ENCODE measurements at regions not wholly inside any gene's neighbourhood (a gene's known extent, or its start where the extent isn't known, plus 50 kb on each side); places are given as distances from the start of the nearest gene placed in this dataset.

DNA sequence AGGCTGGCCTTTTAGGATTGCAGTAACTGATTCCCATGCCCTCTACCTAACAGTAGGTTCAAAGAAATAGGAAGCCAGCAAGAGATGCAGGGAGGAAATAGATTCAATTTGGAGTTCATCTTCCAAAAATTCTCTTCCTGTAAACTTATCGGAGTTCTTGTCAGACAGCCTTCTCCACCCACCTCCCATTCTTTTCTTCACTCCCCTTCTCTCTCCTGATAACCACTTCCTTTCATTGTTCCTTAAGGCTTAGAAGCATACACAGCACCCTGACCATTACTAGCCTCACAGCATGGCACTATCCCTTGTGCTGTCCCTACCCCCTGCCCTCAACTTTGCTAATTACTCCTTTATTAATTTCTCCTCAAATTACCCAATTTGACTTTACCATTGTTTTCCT is 130.4 kb upstream of the ADAMTS9 start:
- intact Hi-C loops (cut with DNase I): no loop called here
- DNase-seq (ENCODE audit: low spot score) (no peak), ATAC-seq (no peak)

DNA sequence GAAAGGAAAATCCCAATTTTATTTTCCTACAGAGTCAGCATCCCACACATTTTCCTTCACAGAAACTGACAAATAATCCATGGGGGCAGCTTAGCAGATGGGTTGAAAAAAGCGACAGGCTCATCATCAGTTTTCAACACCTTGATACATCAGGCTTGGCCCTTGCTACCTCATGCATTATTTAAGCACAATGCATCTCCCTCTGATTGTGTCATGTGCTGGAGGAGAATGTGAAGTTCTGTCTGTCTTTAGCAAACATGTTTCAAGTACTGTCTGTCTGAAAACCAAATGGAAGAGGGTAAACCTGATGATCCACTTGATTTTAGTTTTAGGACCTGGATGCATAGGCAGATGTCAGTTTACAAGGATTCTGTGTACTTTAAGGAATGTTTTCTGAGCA is 128.6 kb upstream of the ADAMTS9 start:
- DNase-seq (ENCODE audit: low spot score) (no peak), ATAC-seq (no peak)
- intact Hi-C loops (cut with DNase I): no loop called here

DNA sequence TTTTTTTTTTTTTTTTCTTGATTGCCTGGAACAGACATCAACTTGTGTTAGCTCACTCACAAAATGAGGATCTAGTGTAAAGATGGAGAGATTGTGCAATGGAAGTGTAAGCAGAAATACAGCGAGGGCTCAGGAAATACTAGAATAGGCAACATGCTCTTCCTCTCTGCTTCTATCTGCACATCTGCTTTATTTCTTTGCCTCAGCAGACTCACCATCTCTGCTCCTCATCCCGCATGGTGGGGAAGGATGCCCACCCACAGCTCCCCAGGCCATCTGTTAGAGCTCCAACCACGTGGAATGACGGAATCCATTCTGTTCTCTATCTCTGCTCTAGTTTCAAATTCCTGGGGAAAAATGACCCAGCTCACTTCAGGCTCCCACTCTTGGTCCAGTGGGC is 128.0 kb upstream of the ADAMTS9 start:
- ATAC-seq: peak; percentile 48

DNA sequence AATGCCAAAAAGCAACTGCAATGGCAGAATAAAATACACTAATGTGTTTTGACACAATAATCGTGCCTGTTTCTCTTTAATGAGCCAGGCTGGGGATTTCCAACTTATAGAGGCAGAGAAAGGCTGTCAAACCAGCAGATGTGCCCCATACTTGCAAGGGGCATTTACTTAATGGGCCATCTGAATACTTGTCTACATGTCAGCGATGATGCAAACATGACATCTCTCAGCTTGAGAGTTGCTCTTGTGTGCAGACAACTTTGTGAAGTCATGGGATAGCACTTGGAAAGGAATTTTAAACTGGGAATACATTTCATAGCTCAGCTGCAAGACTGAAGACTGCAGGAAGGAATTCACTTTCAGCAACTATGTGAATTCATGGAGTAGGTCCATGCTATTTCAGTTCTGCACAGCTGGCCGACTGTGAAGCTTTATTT is 127.4 kb upstream of the ADAMTS9 start:
- intact Hi-C loops (cut with DNase I): no loop called here
- DNase-seq (ENCODE audit: low spot score) (no peak), ATAC-seq (peak; percentile 80)

More for the DNA sequence above, 128.0 kb upstream of the ADAMTS9 start:
- no peak for DNase-seq (ENCODE audit: low spot score)
- intact Hi-C loops (cut with DNase I): no loop called here

DNA sequence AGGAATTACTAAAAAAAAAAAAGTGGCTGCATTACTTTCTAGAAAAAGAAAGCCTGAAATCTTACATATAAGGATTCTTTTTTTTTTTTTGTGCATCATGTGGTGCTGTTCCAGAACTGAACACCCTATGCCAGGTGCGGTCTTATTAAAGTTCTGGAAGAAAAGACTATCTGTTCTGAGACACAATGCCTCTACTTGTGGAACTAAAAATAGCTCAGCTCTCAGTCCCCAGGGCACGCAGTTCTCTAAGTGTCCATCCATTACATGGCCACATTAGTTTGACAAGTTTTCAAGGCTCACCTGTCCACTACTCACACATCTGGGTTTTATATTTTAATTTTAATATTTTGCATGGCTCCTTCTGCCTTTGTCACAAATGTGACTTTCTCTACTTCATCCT is 126.6 kb upstream of the ADAMTS9 start:
- peak; percentile 60 for ATAC-seq
- intact Hi-C loops (cut with DNase I): no loop called here
- no peak for DNase-seq (ENCODE audit: low spot score)

DNA sequence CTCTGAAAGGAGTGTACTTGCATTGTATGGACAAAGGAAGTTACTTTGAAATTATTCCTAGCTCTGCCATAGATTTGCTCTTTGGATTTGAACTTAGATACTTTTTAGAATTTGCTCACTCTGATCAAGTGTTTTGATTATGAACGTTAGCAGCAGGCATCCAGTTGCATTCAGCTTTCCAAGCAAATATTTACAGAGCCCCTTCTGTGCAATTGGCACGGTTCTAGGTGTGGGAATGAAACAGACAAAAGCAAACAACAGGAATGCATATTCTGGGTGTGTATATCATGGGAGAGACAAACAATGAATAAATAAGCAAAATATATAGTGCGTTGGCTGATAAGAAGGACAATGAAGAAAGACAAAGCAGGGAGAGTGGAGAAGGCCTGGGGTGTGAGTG is 125.5 kb upstream of the ADAMTS9 start:
- no peak for DNase-seq (ENCODE audit: low spot score)
- intact Hi-C loops (cut with DNase I): no loop called here
- ATAC-seq: no peak

DNA sequence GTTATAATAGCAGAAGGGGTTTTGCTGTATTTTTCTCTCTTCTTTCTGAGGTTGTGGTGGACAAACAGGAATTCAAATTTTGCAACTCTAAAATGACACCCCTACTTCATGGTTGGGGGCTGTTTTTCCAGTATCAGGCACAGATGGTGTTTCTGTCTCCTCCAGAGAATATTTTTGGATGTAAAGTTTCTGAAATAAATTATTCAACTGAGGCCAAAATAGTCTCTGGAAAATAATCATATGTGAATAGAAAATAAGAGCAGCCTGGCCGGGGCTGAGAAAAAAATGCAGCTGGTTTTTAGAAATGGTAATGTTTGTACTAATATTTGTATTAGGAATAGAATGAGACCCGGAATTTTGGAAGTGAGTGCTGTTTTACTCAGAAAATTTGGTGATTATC is 121.3 kb upstream of the ADAMTS9 start:
- intact Hi-C loops (cut with DNase I): no loop called here
- no peak for ATAC-seq
- no peak for DNase-seq (ENCODE audit: low spot score)

DNA sequence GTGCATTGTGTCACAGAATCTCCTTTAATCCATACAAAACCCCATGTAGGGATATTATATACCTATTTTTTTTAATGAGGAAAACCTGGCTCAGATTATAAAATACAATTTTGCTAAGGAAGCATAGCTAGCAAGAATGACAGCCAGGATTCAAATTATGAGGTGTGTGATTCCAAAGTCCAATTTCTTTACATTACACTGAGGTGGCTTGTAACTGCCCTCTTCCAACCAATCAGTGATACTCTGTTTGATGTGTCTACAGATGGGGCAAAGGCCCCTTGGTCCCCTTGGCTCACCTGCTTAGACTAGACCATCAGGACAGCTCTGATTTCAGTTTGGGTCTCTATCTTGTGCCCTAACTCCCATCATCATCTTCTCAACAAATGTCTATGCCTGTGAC is 120.3 kb upstream of the ADAMTS9 start:
- DNase-seq (ENCODE audit: low spot score): no peak
- intact Hi-C loops (cut with DNase I): no loop called here
- no peak for ATAC-seq

DNA sequence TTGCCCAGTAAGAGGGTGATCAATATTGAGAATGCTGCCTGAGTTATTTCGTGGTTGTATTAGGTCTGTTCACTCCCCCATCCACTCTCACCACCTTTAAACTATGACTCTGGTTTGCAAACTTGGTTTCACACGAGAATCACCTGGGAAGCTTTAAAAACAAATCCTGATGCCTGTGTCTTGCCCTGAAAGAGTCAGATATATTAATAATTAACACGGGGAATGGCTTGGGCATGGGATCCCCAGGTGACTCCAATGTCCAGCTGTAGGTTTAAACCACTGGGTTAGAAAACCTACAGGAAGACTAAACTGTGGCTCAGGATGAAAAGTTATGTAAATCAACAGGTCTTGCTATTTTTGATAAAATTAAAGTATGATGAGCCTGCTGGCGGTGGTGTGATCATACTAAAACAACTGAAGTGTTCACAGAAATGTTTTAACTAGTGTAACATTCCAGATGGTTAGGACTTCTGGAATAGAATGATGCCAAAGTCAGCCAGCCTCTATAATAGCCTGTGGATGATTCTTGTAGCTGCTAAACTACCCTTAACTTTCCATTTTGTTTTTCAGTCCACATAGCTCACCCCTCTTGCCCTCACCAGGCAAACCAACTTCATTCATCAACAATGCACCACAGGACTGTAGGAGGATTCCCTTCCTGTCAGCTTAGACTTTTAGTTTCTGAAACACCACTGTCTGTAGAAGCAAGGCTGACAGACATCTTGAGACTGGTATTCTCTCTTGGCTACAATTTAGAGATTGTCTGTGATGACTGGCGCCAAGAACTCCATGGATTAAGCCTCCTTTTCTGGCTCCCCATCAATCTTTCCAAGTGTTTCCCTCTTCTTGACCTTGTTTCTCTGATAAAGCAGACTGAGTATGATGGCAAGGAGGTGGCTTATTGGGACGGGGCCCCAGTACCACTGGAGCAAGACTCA is 119.1 kb upstream of the ADAMTS9 start:
- no peak for DNase-seq (ENCODE audit: low spot score)
- no peak for ATAC-seq
- intact Hi-C loops (cut with DNase I): no loop called here

DNA sequence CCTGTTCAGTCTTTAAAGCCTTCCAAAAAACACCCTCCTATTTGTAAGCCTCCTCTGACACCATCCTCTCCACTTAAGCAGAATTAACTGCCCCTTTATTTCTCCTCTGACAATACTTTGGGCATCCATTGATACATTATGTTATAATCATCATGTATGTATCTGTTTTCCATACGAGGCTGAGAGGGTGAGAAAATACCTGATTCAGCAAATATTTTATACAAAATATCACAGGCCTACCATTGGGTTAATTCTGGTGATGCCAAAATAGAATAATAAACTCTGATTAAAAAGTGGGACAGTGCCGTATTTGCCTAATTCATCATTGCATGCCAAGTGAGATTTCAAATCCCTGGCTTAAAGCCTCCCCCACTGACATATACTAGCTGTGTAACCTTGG is 118.2 kb upstream of the ADAMTS9 start:
- intact Hi-C loops (cut with DNase I): no loop called here
- no peak for ATAC-seq
- no peak for DNase-seq (ENCODE audit: low spot score)

DNA sequence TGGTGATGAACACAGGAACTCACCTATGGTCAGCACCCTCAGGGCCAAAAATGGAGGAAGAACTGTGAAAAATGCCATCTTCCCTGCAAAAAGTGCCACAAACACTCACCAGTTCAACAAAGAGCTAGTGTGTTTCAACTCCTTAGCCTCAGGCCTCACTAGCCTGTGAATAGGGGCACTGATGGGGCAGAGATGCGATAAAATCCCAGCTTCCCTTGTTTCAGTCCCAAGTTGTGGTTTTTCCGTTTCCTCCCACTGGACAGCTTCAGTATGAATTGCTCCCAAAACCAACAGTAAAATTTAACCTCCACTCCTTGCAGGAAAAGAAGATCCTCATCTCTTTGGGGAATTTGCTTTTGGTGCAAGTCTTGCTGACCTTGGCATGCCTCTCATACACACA is 117.4 kb upstream of the ADAMTS9 start:
- ATAC-seq (peak; percentile 90), DNase-seq (ENCODE audit: low spot score) (no peak)
- intact Hi-C loops (cut with DNase I): no loop called here

DNA sequence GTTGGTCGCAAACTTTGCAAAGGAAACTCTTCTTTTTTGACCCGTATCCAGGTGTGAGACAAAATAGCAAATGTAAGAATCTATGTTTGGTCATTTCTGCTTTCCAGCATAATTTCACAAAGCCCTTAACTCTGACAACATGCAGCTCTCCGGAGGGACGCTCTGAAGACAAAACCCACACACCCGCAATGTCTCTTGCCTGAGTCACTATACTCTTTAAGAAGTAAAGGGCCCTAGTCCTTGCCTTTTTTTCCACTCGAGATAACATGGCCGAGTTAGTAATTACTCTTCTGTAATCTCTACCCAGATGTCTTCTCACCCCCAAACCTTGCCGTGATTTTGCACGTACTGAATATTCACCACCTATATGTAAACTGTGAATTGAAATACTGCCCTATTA is 115.7 kb upstream of the ADAMTS9 start:
- ATAC-seq: no peak
- DNase-seq (ENCODE audit: low spot score): no peak
- intact Hi-C loops (cut with DNase I): no loop called here

DNA sequence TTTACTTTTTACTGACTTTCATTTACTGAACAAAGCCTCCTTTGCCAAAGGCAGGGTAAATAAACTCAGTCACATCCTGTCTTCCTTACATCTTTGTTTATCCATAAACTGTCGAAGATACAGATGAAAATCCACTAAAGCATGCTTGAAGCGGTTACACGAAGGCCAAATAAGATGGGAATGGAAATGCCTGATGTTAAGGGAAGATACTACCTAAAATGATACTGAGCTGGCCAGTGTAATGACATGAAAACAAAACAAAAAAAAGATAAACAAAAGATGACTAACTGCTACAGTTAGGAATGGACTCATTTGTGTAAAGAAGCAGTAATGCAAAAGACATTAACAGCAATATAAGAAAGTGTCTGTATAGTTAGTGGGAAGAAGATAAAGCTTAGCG is 114.7 kb upstream of the ADAMTS9 start:
- no peak for DNase-seq (ENCODE audit: low spot score)
- intact Hi-C loops (cut with DNase I): no loop called here
- ATAC-seq: no peak

DNA sequence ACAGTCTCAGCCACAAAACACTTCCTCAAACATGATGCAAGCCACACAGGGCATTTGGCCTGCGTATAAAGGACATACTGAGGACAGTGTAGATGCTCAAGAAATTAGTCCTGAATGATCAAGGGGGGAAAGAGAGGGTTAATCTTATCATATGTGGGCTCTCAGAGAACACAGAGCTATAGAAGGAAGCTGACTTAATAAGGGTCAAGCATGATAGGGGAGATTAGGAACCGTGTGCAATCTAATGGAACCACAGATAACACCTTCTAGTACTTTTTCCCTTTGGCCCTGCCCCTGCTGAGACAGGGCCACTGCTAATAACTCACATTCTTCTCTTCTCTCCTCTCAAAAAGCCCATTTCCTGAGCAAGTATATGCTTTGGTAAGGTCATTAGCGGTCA is 114.1 kb upstream of the ADAMTS9 start:
- ATAC-seq (no peak), DNase-seq (ENCODE audit: low spot score) (no peak)
- intact Hi-C loops (cut with DNase I): no loop called here

DNA sequence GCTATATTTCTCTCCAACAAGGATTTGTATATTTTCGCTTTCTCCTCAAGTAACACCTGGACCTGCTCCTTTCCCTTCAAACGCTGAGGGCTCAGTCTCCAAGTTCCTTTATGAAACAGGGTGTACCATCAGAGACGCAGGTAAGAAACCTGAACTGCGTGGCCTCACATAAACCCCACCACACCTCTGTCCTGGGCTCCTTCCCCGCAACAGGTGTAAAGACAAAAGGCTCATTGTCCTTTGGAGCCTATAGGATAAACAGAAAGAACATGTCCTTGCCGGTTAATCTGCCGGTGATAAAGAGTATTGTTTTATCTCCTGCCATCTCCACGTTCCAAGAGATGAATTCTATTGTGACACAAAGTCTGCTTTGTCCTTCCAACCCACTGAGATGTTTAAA is 111.8 kb upstream of the ADAMTS9 start:
- DNase-seq (ENCODE audit: low spot score): no peak
- intact Hi-C loops (cut with DNase I): no loop called here
- ATAC-seq: no peak

DNA sequence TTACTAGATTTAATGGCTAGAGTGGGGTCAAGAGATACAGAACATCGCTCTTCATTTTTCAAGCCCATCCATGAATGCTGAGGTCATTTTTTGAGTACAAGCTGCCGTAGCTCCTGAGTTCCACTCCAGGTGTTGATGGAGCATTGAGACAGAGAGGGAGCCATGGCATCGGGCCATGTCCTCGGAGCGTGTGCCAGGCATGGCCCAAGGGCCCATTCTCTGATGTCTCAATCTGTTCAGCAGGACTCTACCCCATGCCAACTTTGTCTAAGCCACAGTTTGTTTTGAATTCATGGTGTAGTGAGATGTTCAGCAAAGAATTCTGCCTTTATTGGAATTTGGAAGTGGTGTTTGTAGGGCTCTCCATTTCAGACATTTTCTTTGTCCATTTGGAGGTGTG is 110.5 kb upstream of the ADAMTS9 start:
- no peak for DNase-seq (ENCODE audit: low spot score)
- intact Hi-C loops (cut with DNase I): no loop called here
- ATAC-seq: peak; percentile 39

DNA sequence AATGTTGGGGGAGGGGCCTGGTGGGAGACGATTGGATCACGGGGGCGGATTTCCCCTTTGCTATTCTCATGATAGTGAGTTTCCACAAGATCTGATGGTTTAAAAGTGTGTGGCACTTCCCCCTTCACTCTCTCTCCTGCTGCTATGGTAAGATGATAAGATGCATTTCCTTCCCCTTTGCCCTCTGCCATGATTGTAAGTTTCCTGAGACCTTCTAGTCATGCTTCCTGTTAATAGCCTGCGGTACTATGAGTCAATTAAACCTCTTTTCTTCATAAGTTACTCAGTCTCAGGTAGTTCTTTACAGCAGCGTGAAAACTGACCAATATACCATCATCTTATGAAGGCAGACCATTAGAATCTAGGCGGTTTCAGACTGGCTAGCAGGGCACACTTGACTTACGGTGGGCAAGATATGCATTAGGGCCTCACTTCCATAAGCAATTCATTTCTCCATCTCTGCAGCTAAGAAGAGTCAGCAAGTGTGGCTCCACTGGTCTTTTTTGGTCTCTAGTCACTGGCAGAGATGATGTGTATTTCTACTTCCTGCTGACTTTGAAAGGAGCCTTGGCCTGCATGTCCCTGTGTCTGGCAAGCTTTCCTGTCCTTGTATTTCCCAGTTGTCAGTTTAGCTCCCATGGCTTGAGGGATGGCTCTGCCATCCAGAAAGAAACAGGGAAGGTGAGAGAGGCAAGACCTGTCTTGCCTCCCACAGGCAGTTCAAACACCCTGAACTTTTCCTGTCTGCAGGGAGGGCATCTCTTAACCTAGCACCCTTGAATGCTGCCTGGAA is 109.0 kb upstream of the ADAMTS9 start:
- DNase-seq (ENCODE audit: low spot score): no peak
- ATAC-seq: no peak
- intact Hi-C loops (cut with DNase I): no loop called here

DNA sequence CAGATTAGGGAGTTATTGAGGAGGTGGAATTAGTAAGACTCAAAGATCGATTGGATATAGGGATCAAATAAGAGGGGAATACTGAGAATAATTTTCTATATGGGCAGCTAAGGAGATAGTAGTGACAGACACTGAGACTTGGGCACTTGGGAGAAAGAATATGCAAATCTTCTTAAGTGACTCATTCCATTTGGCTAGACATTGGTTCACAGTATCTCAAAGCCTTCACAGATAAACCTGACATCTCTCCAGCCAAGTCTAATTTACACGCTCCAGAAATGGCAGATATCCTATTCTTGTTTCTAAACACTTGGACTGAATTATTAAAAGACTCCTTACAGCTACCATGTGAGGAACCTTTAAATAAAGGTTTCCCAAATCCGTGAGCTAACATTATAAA is 104.6 kb upstream of the ADAMTS9 start:
- ATAC-seq: no peak
- no peak for DNase-seq (ENCODE audit: low spot score)
- intact Hi-C loops (cut with DNase I): no loop called here

DNA sequence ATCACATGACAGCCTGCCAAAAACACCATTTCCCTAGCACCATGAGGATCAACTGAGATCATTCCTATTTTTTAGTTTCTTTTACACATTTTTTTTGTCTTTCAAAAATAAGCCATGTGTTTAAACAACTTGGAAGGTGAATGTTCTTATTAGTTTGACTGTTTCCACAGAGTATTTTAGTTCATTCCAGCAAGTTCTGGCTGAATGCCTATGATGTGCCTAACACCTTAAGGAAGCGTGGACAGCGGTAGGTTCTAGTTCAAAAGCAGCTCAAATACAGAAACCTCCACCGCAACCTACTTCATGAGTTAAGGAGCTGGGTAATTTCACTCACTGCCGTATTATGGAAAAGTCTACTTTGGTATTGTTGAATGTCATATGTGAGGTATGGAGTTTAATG is 101.3 kb upstream of the ADAMTS9 start:
- no peak for ATAC-seq
- DNase-seq (ENCODE audit: low spot score): no peak
- intact Hi-C loops (cut with DNase I): no loop called here

DNA sequence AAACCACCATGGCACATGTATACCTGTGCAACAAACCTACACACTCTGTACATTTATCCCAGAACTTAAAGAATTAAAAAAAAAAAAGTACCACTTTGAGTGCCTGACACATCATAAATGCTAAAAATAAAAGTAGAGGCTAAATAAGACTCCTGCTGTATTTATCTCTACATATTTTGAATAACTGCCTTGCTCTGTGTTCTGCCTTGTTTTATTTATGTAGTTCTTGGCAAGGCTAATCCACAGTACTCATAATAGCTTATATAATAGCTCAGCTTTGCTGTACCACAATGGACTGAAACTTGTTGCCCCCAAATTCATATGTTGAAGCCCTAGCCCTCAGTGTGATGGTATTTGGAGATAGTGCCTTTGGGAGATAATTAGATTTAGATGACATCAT is 95.4 kb upstream of the ADAMTS9 start:
- intact Hi-C loops (cut with DNase I): no loop called here
- ATAC-seq: no peak

More for the DNA sequence above, 95.4 kb upstream of the ADAMTS9 start:
- DNase-seq (ENCODE audit: low spot score): no peak

All from sciatic nerve (tissue), 2 donors.